Inferior parietal cortex (tissue), 1 donor: ENCODE measurements at regions not wholly inside any gene's neighbourhood (a gene's known extent, or its start where the extent isn't known, plus 50 kb on each side); places are given as distances from the start of the nearest gene placed in this dataset.

Experiments used
- DNase-seq: peaks from one replicate; pipeline ENCODE4 v3.0.0-alpha.2; 2016; ENCODE audit errors: extremely low spot score

GRCh38 chr1:164948101-164948500, 389.1 kb downstream of the PBX1 start:
- DNase-seq, result no peak

- no peak for DNase-seq
Observed at GRCh38 chr1:164937291-164937690, 378.3 kb downstream of the PBX1 start.

GRCh38 chr1:164932580-164932979, 373.6 kb downstream of the PBX1 start:
- no peak for DNase-seq

DNA sequence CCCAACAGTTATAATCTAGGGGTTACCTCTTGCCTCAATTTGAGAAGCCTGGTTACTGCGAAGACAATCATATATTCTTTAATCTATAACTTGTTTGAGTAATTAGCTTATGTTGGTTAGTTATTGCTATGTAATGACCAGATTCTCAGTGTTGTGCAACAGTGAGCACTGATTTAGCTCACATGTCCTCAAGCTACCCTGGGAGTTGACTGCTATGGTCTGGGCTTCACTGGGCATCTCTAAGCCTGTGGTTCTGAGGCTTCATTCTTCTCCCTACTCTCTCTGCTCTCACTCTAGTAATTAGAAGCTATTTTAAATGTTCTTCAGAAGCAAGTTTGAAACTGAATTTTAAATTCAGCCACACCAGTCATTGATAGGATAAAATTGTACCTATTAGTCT, 371.8 kb downstream of the PBX1 start:
- no peak for DNase-seq

DNA sequence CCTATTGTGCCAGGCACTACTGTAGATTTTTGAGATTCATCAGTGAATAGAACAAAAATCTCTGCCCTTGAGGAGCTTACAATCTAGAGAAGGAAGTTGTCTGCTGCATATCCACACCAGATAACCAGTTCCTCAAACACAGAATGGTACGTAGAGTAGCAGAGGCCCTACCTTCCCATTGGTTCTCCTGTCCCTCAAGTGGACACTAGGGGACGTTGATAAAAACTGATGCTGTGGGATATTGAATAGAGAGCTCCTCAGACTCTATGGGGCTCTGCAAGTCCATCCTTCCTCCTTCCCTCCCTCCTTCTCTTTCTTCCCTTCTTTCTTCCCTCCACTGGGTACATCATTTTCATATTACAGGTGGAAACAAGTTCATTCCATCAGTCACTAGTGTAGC, 371.3 kb downstream of the PBX1 start:
- no peak for DNase-seq

DNA sequence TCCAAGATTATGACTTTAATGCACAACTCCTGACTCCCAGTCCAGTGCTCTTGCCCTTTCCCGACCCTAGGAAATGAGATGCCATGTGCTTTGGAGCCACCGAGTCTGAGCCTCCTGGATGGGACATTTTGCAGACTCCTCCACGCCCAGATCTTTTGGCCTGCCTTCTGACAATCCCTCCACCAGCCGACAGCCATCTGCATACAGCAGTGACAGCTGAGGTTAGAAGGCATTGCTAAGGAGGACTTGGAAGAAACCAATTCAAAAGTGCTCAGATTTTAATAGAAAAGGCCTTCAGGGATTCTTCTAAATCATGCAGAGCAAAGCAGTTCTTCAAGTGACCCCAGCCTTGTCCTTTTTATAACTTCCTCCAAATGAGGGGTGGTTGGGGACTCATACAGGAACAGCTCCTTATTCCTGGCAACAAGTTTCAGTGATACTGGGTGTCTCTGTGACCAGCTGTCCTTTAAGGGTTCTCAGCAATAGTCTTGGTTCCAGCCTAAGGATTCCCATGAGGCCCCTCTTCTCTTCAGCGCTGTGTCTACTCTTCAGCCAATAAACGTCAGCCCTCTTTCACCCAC, 369.3 kb downstream of the PBX1 start:
- DNase-seq, result no peak

GRCh38 chr1:164926107-164926506, 367.1 kb downstream of the PBX1 start:
- DNase-seq, result no peak

DNA sequence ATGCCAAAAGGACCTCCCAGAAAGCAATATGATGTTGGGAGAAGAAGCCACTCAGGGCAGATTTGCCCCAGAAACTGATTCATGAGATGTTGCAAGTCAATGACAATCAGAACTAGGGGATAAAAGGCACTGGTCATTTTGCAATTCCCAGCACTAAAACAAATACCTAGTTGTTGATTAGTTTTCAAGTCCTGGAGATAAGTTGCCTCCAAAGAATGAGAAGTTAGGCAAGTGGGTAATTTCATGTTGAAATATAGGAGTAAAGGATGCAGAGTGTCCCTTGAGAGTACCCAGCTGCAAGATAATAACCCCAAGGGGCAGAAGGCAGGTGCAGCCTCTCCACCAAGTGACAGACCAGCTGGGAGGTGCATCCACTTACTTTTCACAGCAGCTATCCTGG, 363.6 kb downstream of the PBX1 start:
- DNase-seq, result no peak

GRCh38 chr1:164921493-164921892, 362.5 kb downstream of the PBX1 start:
- DNase-seq, result no peak

- no peak for DNase-seq
Observed at GRCh38 chr1:164918140-164918539, 359.2 kb downstream of the PBX1 start.

- peak; percentile 28 for DNase-seq
Observed at GRCh38 chr1:164914208-164914607, 355.2 kb downstream of the PBX1 start.

DNA sequence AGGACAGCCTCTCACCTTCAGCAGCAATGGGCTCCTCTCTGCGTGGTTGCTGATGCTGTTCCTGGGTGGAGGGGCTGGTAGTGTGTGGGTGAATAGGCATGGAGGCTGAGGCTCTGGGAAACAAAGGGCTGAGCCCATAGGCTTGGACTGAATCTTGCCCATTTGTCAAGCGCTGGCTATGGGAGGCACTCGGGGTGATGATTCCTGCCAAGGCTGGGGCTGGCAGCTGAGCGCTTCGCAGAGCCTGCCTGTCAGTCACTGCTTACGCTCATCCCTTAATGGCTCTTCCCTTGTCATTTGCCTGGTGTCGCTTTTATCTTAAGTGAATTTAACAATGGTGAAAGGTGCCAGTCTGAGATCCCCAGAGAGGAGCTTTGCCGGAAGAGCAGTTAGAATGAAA, 353.3 kb downstream of the PBX1 start:
- no peak for DNase-seq

DNA sequence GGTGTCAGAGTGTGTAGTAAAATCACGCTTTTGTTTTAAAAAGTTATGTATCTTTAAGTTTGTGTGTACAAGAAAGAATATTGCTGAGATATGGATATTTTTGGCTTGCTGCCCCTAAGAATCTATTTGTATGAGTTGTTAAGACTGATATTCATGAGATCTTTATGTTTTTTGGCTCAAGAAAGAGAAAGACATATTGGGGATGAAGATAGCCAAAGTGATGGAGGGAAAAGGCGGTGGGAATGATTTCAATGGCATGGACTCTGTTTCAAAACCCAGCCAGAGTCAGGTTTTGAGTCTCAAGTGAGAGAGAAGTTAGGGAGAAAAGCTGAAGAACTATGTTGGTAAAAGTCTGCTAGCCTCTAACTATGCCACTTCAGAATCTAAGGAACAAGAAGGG, 351.7 kb downstream of the PBX1 start:
- no peak for DNase-seq

DNA sequence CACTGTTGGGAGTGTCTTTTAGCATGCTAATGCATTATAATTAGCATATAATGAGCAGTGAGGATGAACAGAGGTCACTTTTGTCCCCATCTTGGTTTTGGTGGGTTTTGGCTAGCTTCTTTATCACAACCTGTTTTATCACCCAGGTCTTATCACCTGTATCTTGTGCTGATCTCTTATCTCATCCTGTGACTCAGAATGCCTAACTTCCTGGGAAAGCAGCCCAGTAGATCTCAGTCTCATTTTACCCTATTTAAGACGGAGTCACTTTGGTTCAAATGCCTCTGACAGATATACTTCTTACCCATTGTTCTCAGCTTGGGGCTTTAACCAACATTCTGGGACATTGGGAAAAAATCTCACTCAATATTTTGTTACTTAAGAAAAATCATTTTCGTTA, 348.7 kb downstream of the PBX1 start:
- no peak for DNase-seq

GRCh38 chr1:164905869-164906268, 346.9 kb downstream of the PBX1 start:
- DNase-seq, result no peak

- DNase-seq, result no peak
Observed at GRCh38 chr1:164902491-164902890, 343.5 kb downstream of the PBX1 start.
